ENCODE measurements at regions not wholly inside any gene's neighbourhood (a gene's known extent, or its start where the extent isn't known, plus 50 kb on each side); places are given as distances from the start of the nearest gene placed in this dataset.

GRCh38 chr16:87170310-87170709 lies 146.9 kb downstream of the C16orf95 start:
- DNase-seq: no peak

GRCh38 chr16:87171723-87172122 lies 145.5 kb downstream of the C16orf95 start:
- no peak for DNase-seq

GRCh38 chr16:87172632-87173031 lies 144.6 kb downstream of the C16orf95 start:
- no peak for DNase-seq

- DNase-seq: no peak
These were observed 143.8 kb downstream of the C16orf95 start for GRCh38 chr16:87173294-87173893.

GRCh38 chr16:87174061-87174460 lies 143.1 kb downstream of the C16orf95 start:
- no peak for DNase-seq

GRCh38 chr16:87176735-87177134 lies 140.5 kb downstream of the C16orf95 start:
- DNase-seq: no peak

- no peak for DNase-seq
These were observed 139.5 kb downstream of the C16orf95 start for GRCh38 chr16:87177673-87178072.

- DNase-seq: no peak
These were observed 138.9 kb downstream of the C16orf95 start for GRCh38 chr16:87178177-87178863.

- no peak for DNase-seq
These were observed 138.2 kb downstream of the C16orf95 start for GRCh38 chr16:87178977-87179376.

- DNase-seq: no peak
These were observed 137.1 kb downstream of the C16orf95 start for GRCh38 chr16:87180069-87180468.

GRCh38 chr16:87182759-87183158 lies 134.4 kb downstream of the C16orf95 start:
- DNase-seq: no peak

- no peak for DNase-seq
These were observed 133.5 kb downstream of the C16orf95 start for GRCh38 chr16:87183647-87184046.

- DNase-seq: no peak
These were observed 131.9 kb downstream of the C16orf95 start for GRCh38 chr16:87185308-87185707.

GRCh38 chr16:87185983-87186382 lies 131.2 kb downstream of the C16orf95 start:
- no peak for DNase-seq

GRCh38 chr16:87186446-87186845 lies 130.7 kb downstream of the C16orf95 start:
- DNase-seq: no peak

- DNase-seq: no peak
These were observed 130.2 kb downstream of the C16orf95 start for GRCh38 chr16:87186876-87187533.

GRCh38 chr16:87188104-87188503 lies 129.1 kb downstream of the C16orf95 start:
- no peak for DNase-seq

GRCh38 chr16:87189426-87189825 lies 127.8 kb downstream of the C16orf95 start:
- DNase-seq: no peak

GRCh38 chr16:87190288-87191230 lies 126.6 kb downstream of the C16orf95 start:
- DNase-seq: no peak

GRCh38 chr16:87192452-87193073 lies 124.6 kb downstream of the C16orf95 start:
- DNase-seq: no peak

GRCh38 chr16:87194172-87194571 lies 123.0 kb downstream of the C16orf95 start:
- DNase-seq: no peak

- DNase-seq: no peak
These were observed 122.0 kb downstream of the C16orf95 start for GRCh38 chr16:87195161-87195560.

- DNase-seq: no peak
These were observed 121.0 kb downstream of the C16orf95 start for GRCh38 chr16:87196231-87196630.
